Stimulated activated naive CD8-positive, alpha-beta T cell treated with anti-CD3 and anti-CD28 coated beads, Interleukin-15, Interleukin-2, amounts not matched to agents 100 ng/mL and 50 ng/mL, for 24 hours (primary cell): ENCODE measurements at regions not wholly inside any gene's neighbourhood (a gene's known extent, or its start where the extent isn't known, plus 50 kb on each side); places are given as distances from the start of the nearest gene placed in this dataset.

Experiments
- H3K27ac Mint-ChIP-seq: one replicate; pipeline ENCODE4 v1.8.0; 2021; ENCODE audit warnings: mild to moderate bottlenecking, mixed read lengths
- H3K27me3 Mint-ChIP-seq: one replicate; pipeline ENCODE4 v1.8.0; 2021; ENCODE audit warnings: mixed read lengths
- H3K36me3 Mint-ChIP-seq: one replicate; pipeline ENCODE4 v1.8.0; 2021; ENCODE audit warnings: low read depth, mixed read lengths
- H3K4me1 Mint-ChIP-seq: one replicate; pipeline ENCODE4 v1.8.0; 2021; ENCODE audit warnings: low read depth, mixed read lengths
- H3K4me3 Mint-ChIP-seq: one replicate; pipeline ENCODE4 v1.8.0; 2021; ENCODE audit warnings: mild to moderate bottlenecking, mixed read lengths
- H3K9me3 Mint-ChIP-seq: one replicate; pipeline ENCODE4 v1.8.0; 2021; ENCODE audit warnings: mixed read lengths

DNA sequence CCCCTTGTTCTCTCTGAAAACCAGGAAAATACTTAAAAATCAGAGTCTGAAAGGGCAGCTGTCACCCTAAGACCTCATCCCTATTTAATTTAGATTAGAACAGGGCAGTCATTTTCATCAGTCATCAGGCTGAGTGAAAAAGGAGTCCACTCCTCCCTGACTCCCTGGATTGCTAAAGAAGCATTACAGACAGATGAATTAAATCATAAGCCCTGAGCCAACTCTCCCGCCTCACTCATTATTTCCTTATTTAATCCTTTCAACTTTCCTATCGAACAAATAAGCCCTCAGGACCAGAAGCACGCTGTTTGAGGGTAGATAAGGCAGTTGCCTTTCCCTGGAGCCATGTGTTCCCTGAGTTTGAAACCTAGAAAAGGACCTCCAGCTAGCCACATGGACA, 201.9 kb upstream of the ANKRD55 start:
- no peaks in the 10 kb centered on the region for H3K36me3 Mint-ChIP-seq
- H3K4me3 Mint-ChIP-seq, result no peak overlapping the region
- peaks cover 9% of the 10 kb centered on the region for H3K4me1 Mint-ChIP-seq
- peaks cover 5% of the 10 kb centered on the region for H3K27me3 Mint-ChIP-seq
- no peak overlapping the region for H3K27ac Mint-ChIP-seq
- peaks cover 4% of the 10 kb centered on the region for H3K9me3 Mint-ChIP-seq

- H3K4me1 Mint-ChIP-seq, result peaks cover 9% of the 10 kb centered on the region
- H3K9me3 Mint-ChIP-seq, result peaks cover 4% of the 10 kb centered on the region
- no peaks in the 10 kb centered on the region for H3K36me3 Mint-ChIP-seq
- H3K27ac Mint-ChIP-seq, result no peak overlapping the region
- H3K27me3 Mint-ChIP-seq, result peaks cover 5% of the 10 kb centered on the region
- H3K4me3 Mint-ChIP-seq, result no peak overlapping the region
Measured at GRCh38 chr5:56433039-56433617, 200.0 kb upstream of the ANKRD55 start.

GRCh38 chr5:56432321-56432720, 199.2 kb upstream of the ANKRD55 start:
- peaks cover 4% of the 10 kb centered on the region for H3K9me3 Mint-ChIP-seq
- H3K36me3 Mint-ChIP-seq, result no peaks in the 10 kb centered on the region
- no peak overlapping the region for H3K27ac Mint-ChIP-seq
- H3K27me3 Mint-ChIP-seq, result peaks cover 5% of the 10 kb centered on the region
- H3K4me3 Mint-ChIP-seq, result no peak overlapping the region
- H3K4me1 Mint-ChIP-seq, result peaks cover 9% of the 10 kb centered on the region

DNA sequence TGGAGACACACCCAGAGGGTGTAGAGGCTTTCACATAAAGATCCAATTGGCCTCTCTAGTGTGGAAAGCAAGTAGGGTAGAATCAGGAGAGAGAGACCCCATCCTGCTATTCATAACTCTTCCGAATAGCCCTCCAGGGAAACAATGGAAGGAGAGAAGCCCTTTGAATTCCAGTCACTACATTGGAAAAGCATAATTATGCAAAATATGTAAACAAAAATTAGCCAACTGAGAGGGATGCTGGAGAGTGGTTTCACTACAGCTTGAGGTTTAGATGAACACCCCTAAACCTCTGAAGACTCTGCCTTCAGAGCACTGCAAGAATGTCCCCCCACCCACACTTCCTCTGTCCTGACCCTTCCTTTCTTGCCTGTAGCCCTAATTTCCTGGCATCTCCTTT, 197.3 kb upstream of the ANKRD55 start:
- Mint-ChIP-seq H3K27ac (no peak overlapping the region), H3K27me3 (peaks cover 3% of the 10 kb centered on the region), H3K36me3 (no peaks in the 10 kb centered on the region), H3K9me3 (peaks cover 4% of the 10 kb centered on the region), H3K4me1 (no peaks in the 10 kb centered on the region), H3K4me3 (no peak overlapping the region)

- no peaks in the 10 kb centered on the region for H3K4me1 Mint-ChIP-seq
- peaks cover 4% of the 10 kb centered on the region for H3K9me3 Mint-ChIP-seq
- H3K27ac Mint-ChIP-seq, result no peak overlapping the region
- H3K36me3 Mint-ChIP-seq, result no peaks in the 10 kb centered on the region
- no peak overlapping the region for H3K4me3 Mint-ChIP-seq
- H3K27me3 Mint-ChIP-seq, result no peaks in the 10 kb centered on the region
Measured at GRCh38 chr5:56429110-56429561, 196.0 kb upstream of the ANKRD55 start.

DNA sequence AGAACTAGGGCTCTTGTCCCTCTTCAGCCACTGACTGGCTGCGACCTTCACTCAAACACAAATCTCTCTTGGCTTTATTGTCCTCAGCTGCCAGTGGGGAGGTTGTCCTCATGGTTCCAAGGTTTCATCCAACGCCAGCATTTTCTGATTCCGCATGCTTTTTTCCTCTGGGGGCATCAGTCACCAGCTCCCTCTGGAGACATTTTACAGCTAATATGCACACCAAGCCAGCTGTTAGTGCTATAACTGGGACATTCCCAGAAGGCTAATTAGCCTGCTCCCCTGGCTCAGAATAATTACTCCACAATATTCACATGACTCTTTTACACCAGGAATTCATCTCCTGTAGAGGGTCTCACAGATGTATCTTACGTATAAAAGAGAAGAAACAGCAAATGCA, 193.6 kb upstream of the ANKRD55 start:
- H3K27me3 Mint-ChIP-seq, result no peaks in the 10 kb centered on the region
- H3K36me3 Mint-ChIP-seq, result no peaks in the 10 kb centered on the region
- H3K27ac Mint-ChIP-seq, result no peak overlapping the region
- no peak overlapping the region for H3K4me3 Mint-ChIP-seq
- no peaks in the 10 kb centered on the region for H3K4me1 Mint-ChIP-seq
- peaks cover 5% of the 10 kb centered on the region for H3K9me3 Mint-ChIP-seq

- H3K9me3 Mint-ChIP-seq, result peaks cover 36% of the 10 kb centered on the region
- H3K4me3 Mint-ChIP-seq, result no peak overlapping the region
- H3K4me1 Mint-ChIP-seq, result no peaks in the 10 kb centered on the region
- H3K27me3 Mint-ChIP-seq, result no peaks in the 10 kb centered on the region
- no peak overlapping the region for H3K27ac Mint-ChIP-seq
- peaks cover 4% of the 10 kb centered on the region for H3K36me3 Mint-ChIP-seq
Measured at GRCh38 chr5:56422076-56422762, 189.1 kb upstream of the ANKRD55 start.

GRCh38 chr5:56421246-56422075, 188.3 kb upstream of the ANKRD55 start:
- Mint-ChIP-seq H3K27me3 (no peaks in the 10 kb centered on the region), H3K27ac (no peak overlapping the region), H3K4me3 (no peak overlapping the region), H3K9me3 (peaks cover 36% of the 10 kb centered on the region), H3K36me3 (peaks cover 4% of the 10 kb centered on the region), H3K4me1 (peaks cover 2% of the 10 kb centered on the region)

GRCh38 chr5:56420323-56420722, 187.2 kb upstream of the ANKRD55 start:
- peaks cover 11% of the 10 kb centered on the region for H3K4me1 Mint-ChIP-seq
- H3K4me3 Mint-ChIP-seq, result no peak overlapping the region
- H3K36me3 Mint-ChIP-seq, result peaks cover 4% of the 10 kb centered on the region
- H3K27ac Mint-ChIP-seq, result no peak overlapping the region
- no peaks in the 10 kb centered on the region for H3K27me3 Mint-ChIP-seq
- H3K9me3 Mint-ChIP-seq, result peaks cover 36% of the 10 kb centered on the region

DNA sequence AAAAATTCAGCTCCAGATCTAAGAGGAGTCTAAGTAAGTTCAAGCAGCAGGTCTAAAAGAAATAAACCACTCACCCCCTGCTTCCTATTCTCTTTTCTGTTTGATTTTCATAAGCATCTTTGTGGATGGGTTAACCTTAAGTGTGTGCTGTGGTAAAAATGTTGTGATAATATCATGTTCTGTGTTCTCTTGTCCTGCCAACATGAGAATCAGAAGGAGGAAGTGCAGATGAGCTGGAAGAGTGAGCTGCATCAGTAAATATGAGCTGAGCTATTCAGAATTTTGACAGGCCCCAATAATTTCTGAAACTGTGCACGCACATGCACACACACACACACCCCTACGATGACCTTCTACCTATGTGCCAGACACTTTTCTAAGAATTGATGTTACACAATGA, 186.5 kb upstream of the ANKRD55 start:
- Mint-ChIP-seq H3K36me3 (peaks cover 4% of the 10 kb centered on the region), H3K4me1 (peaks cover 15% of the 10 kb centered on the region), H3K27me3 (no peaks in the 10 kb centered on the region), H3K9me3 (peaks cover 36% of the 10 kb centered on the region), H3K4me3 (no peak overlapping the region), H3K27ac (no peak overlapping the region)

DNA sequence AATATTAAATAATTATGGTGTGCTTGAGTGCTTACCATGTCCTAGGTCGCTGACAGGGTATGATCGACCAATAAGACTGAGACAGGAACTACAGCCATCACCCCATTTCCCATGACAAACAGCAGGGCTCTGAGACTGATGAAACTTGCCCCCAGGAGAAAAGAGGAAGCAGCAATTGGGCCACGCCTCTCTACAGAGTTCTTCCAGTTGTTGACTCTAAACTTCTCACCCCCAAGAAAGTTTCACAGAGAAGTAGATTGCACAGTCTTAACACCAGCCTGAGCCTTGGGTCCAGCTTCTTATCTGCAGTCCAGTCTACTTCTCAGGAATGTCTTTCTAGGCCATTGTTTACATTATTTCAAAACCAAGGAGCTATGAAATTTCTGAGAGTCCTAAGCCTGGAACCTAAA, 182.2 kb upstream of the ANKRD55 start:
- peak overlapping the region; percentile 64 for H3K27ac Mint-ChIP-seq
- H3K27me3 Mint-ChIP-seq, result no peaks in the 10 kb centered on the region
- no peak overlapping the region for H3K4me3 Mint-ChIP-seq
- peaks cover 4% of the 10 kb centered on the region for H3K36me3 Mint-ChIP-seq
- peaks cover 29% of the 10 kb centered on the region for H3K4me1 Mint-ChIP-seq
- peaks cover 22% of the 10 kb centered on the region for H3K9me3 Mint-ChIP-seq

- H3K27me3 Mint-ChIP-seq, result no peaks in the 10 kb centered on the region
- peaks cover 29% of the 10 kb centered on the region for H3K4me1 Mint-ChIP-seq
- H3K4me3 Mint-ChIP-seq, result no peak overlapping the region
- H3K36me3 Mint-ChIP-seq, result no peaks in the 10 kb centered on the region
- no peak overlapping the region for H3K27ac Mint-ChIP-seq
- peaks cover 12% of the 10 kb centered on the region for H3K9me3 Mint-ChIP-seq
Measured at GRCh38 chr5:56414066-56414465, 180.9 kb upstream of the ANKRD55 start.

DNA sequence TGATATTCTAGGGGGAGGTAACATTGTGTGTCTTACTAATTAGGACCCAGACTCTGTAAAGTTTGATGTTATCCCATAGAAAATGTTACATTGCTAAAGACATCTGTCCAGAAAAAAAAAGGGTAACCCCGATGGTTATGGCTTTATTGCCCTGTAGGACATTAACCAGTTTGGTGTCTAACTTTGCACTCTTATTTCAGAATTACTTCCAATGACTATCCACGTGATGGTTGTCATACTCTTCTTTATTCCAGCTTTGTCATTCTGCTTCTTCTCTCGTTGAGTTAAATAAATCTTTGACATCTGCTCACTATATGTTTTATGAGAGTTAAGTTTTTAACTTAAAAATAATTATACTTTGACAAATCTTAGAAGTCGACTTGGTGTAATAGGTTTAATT, 180.4 kb upstream of the ANKRD55 start:
- no peak overlapping the region for H3K4me3 Mint-ChIP-seq
- no peaks in the 10 kb centered on the region for H3K27me3 Mint-ChIP-seq
- peaks cover 10% of the 10 kb centered on the region for H3K9me3 Mint-ChIP-seq
- no peak overlapping the region for H3K27ac Mint-ChIP-seq
- H3K36me3 Mint-ChIP-seq, result no peaks in the 10 kb centered on the region
- H3K4me1 Mint-ChIP-seq, result peaks cover 29% of the 10 kb centered on the region

DNA sequence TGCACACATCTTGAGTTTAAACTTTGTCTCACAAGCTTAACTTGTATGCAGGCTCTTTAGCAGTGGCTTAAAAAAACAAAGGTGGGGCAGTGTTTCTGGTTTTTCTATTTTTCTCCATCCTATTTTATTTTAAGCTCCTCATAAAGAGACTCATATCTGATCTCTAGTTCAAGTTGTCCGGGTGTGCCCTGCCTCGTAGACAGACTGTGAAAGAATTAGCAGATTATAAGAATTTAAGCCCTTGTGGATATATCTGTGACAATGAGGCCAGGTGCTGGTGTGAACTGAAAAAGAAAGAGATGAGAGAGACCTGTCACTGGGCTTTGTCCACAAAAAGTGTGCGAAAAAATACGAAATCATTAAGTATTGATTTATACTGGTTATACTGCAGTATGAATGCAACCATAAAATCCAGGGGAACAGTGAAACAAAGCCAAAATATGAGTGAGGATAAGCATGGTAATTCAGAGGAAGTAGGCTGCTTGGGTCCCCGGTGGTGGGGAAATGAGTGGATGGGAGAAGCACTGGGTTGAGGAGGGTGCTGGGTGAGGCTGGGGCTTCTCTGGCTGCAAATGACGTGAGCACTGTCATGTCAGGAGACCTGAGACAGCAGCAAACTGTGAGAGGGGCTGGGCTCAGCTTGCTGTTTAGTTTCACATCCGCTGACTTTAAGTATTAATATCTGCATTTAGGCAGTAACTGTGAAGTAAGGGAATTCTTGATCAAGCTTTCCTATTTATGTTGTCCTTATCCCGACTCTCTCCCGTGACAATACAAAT, 179.7 kb upstream of the ANKRD55 start:
- Mint-ChIP-seq H3K27ac (no peak overlapping the region), H3K4me3 (no peak overlapping the region), H3K4me1 (peaks cover 29% of the 10 kb centered on the region), H3K36me3 (no peaks in the 10 kb centered on the region), H3K27me3 (no peaks in the 10 kb centered on the region), H3K9me3 (peaks cover 3% of the 10 kb centered on the region)

DNA sequence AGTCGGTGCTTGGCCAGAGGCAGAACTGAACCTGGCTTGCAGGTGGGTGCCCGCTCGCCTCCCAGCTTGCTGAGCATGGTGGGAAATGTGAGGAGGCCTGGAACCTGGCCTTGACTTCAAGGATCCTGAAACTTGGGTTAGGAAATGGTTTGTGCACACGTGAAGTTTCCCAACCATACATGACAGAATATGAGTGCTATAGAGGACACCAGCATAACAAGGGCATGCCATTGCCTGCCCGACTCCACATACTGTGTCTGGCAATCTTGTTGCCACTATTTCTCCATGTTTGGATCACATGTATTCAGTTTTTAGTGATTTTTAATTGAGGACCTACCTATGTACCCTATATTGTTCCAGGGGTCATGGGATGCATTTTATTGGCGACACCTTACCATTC, 177.6 kb upstream of the ANKRD55 start:
- no peak overlapping the region for H3K4me3 Mint-ChIP-seq
- H3K27ac Mint-ChIP-seq, result no peak overlapping the region
- H3K4me1 Mint-ChIP-seq, result peaks cover 22% of the 10 kb centered on the region
- H3K36me3 Mint-ChIP-seq, result no peaks in the 10 kb centered on the region
- H3K9me3 Mint-ChIP-seq, result peaks cover 3% of the 10 kb centered on the region
- H3K27me3 Mint-ChIP-seq, result no peaks in the 10 kb centered on the region
